SK-N-MC (cell line): ENCODE measurements at regions not wholly inside any gene's neighbourhood (a gene's known extent, or its start where the extent isn't known, plus 50 kb on each side); places are given as distances from the start of the nearest gene placed in this dataset.

ENCODE experiments used
- EZH2 ChIP-seq: fragments of 200-600 bp; sonication (generic); IDR thresholded peaks from one replicate; pipeline ENCODE4 v1.6.1; 2017; ENCODE audit warnings: antibody characterized with exemption
- FOXP2 ChIP-seq: optimal IDR thresholded peaks from 2 replicates; pipeline ENCODE3; 2011; ENCODE audit warnings: mild to moderate bottlenecking, moderate library complexity; ENCODE audit not compliant: insufficient read depth; ENCODE audit errors: extremely low read length, control extremely low read depth
- POLR2AphosphoS5 ChIP-seq: IDR thresholded peaks from 2 replicates; pipeline ENCODE4 v1.6.1; 2012; ENCODE audit warnings: mild to moderate bottlenecking, low read depth, low read length, borderline replicate concordance

DNA sequence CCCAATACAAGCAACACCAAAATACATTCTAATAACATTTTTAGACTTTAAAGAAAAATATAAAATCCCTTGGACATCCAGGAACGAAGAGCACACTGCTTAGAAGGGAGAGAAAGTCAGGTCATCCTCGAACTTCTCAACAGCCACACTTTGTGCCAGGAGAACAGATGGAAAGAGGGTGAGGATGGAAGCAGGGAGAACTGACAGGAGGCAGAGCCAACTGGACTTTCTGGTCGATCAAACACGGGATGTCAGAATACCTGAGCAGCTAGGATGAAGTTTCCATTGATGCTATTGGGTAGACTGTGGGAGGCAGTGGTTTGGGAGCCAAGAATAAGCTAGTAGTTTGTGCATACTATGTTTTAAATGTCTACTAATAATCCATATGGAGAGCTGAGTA, 111.4 kb downstream of the TOMM20 start:
- TF ChIP-seq EZH2, result no peak
- no peak for TF ChIP-seq POLR2AphosphoS5
- no peak for TF ChIP-seq FOXP2
